SK-N-SH (cell line): ENCODE measurements at regions not wholly inside any gene's neighbourhood (a gene's known extent, or its start where the extent isn't known, plus 50 kb on each side); places are given as distances from the start of the nearest gene placed in this dataset.

Experiments
- ELF1 ChIP-seq: IDR thresholded peaks from 2 replicates; pipeline ENCODE4 v1.4.0; 2012
- FOSL2 ChIP-seq: IDR thresholded peaks from 2 replicates; pipeline ENCODE4 v1.4.0; 2012; ENCODE audit warnings: low read depth, mild to moderate bottlenecking, moderate library complexity, borderline replicate concordance
- POLR2AphosphoS5 ChIP-seq: IDR thresholded peaks from 2 replicates; pipeline ENCODE4 v1.6.1; 2012; ENCODE audit warnings: low read depth, low read length
- RAD21 ChIP-seq: IDR thresholded peaks from 2 replicates; pipeline ENCODE4 v1.6.1; 2012; ENCODE audit warnings: mild to moderate bottlenecking, low read length
- TF ChIP-seq, protein P1 (sequence below): IDR thresholded peaks from 2 replicates; pipeline ENCODE4 v1.6.1; 2012; ENCODE audit warnings: mild to moderate bottlenecking, low read depth, low read length, moderate library complexity
- TF ChIP-seq, protein P2 (sequence below): fragments of 200-600 bp; sonication (generic); IDR thresholded peaks from 2 replicates; pipeline ENCODE4 v1.6.1; 2017; ENCODE audit warnings: antibody characterized with exemption, mild to moderate bottlenecking, moderate library complexity
- TF ChIP-seq, protein P3 (sequence below): fragments of 150-350 bp; IDR thresholded peaks from 2 replicates; pipeline ENCODE4 v1.6.1; 2017; ENCODE audit warnings: antibody characterized with exemption, low read length, low read depth, borderline replicate concordance

- TF ChIP-seq, protein P1, sequence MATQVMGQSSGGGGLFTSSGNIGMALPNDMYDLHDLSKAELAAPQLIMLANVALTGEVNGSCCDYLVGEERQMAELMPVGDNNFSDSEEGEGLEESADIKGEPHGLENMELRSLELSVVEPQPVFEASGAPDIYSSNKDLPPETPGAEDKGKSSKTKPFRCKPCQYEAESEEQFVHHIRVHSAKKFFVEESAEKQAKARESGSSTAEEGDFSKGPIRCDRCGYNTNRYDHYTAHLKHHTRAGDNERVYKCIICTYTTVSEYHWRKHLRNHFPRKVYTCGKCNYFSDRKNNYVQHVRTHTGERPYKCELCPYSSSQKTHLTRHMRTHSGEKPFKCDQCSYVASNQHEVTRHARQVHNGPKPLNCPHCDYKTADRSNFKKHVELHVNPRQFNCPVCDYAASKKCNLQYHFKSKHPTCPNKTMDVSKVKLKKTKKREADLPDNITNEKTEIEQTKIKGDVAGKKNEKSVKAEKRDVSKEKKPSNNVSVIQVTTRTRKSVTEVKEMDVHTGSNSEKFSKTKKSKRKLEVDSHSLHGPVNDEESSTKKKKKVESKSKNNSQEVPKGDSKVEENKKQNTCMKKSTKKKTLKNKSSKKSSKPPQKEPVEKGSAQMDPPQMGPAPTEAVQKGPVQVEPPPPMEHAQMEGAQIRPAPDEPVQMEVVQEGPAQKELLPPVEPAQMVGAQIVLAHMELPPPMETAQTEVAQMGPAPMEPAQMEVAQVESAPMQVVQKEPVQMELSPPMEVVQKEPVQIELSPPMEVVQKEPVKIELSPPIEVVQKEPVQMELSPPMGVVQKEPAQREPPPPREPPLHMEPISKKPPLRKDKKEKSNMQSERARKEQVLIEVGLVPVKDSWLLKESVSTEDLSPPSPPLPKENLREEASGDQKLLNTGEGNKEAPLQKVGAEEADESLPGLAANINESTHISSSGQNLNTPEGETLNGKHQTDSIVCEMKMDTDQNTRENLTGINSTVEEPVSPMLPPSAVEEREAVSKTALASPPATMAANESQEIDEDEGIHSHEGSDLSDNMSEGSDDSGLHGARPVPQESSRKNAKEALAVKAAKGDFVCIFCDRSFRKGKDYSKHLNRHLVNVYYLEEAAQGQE = no peak
- TF ChIP-seq FOSL2 (no peak), RAD21 (no peak), ELF1 (no peak), POLR2AphosphoS5 (no peak)
- TF ChIP-seq, protein P2, sequence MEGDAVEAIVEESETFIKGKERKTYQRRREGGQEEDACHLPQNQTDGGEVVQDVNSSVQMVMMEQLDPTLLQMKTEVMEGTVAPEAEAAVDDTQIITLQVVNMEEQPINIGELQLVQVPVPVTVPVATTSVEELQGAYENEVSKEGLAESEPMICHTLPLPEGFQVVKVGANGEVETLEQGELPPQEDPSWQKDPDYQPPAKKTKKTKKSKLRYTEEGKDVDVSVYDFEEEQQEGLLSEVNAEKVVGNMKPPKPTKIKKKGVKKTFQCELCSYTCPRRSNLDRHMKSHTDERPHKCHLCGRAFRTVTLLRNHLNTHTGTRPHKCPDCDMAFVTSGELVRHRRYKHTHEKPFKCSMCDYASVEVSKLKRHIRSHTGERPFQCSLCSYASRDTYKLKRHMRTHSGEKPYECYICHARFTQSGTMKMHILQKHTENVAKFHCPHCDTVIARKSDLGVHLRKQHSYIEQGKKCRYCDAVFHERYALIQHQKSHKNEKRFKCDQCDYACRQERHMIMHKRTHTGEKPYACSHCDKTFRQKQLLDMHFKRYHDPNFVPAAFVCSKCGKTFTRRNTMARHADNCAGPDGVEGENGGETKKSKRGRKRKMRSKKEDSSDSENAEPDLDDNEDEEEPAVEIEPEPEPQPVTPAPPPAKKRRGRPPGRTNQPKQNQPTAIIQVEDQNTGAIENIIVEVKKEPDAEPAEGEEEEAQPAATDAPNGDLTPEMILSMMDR = no peak
- TF ChIP-seq, protein P3, sequence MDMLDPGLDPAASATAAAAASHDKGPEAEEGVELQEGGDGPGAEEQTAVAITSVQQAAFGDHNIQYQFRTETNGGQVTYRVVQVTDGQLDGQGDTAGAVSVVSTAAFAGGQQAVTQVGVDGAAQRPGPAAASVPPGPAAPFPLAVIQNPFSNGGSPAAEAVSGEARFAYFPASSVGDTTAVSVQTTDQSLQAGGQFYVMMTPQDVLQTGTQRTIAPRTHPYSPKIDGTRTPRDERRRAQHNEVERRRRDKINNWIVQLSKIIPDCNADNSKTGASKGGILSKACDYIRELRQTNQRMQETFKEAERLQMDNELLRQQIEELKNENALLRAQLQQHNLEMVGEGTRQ = no peak
These were observed 58.2 kb downstream of the SLITRK1 start for GRCh38 chr13:83824120-83824519.
